HG02981 (cell line): ENCODE measurements at regions not wholly inside any gene's neighbourhood (a gene's known extent, or its start where the extent isn't known, plus 50 kb on each side); places are given as distances from the start of the nearest gene placed in this dataset.
"Not testable (repeated sequence)": the region's sequence is repeated elsewhere in the genome, so short reads cannot be mapped to it uniquely, and the experiment has no call there.

Source experiments
- ATAC-seq: cut with Tn5 transposase; IDR thresholded peaks from one replicate; pipeline ENCODE4 v1.9.1; 2021; ENCODE audit warnings: mild to moderate bottlenecking, moderate library complexity; ENCODE audit not compliant: unreplicated experiment

- no peak for ATAC-seq
Measured at GRCh38 chr6:77326029-77326428, 137.3 kb downstream of the HTR1B start.

GRCh38 chr6:77324866-77325265 lies 138.4 kb downstream of the HTR1B start:
- no peak for ATAC-seq

- no peak for ATAC-seq
Measured at GRCh38 chr6:77322604-77323003, 140.7 kb downstream of the HTR1B start.

- ATAC-seq, result no peak
Measured at GRCh38 chr6:77318256-77318655, 145.0 kb downstream of the HTR1B start.

- ATAC-seq, result no peak
Measured at GRCh38 chr6:77313595-77313994, 149.7 kb downstream of the HTR1B start.

GRCh38 chr6:77299931-77300330 lies 163.4 kb downstream of the HTR1B start:
- no peak for ATAC-seq

GRCh38 chr6:77298283-77298682 lies 165.0 kb downstream of the HTR1B start:
- ATAC-seq, result no peak

GRCh38 chr6:77292564-77293546 lies 170.4 kb downstream of the HTR1B start:
- no peak for ATAC-seq

- ATAC-seq, result no peak
Measured at GRCh38 chr6:77290798-77291197, 172.5 kb downstream of the HTR1B start.

- no peak for ATAC-seq
Measured at GRCh38 chr6:77286541-77286940, 176.8 kb downstream of the HTR1B start.

GRCh38 chr6:77273929-77274328 lies 189.4 kb downstream of the HTR1B start:
- ATAC-seq, result no peak

- ATAC-seq, result no peak
Measured at GRCh38 chr6:77264970-77265369, 198.3 kb downstream of the HTR1B start.

- ATAC-seq, result no peak
Measured at GRCh38 chr6:77263003-77263402, 200.3 kb downstream of the HTR1B start.

GRCh38 chr6:77251801-77252200 lies 211.5 kb downstream of the HTR1B start:
- not testable (repeated sequence) for ATAC-seq

- ATAC-seq, result no peak
Measured at GRCh38 chr6:77249560-77249959, 213.7 kb downstream of the HTR1B start.

GRCh38 chr6:77245026-77245425 lies 218.3 kb downstream of the HTR1B start:
- no peak for ATAC-seq

GRCh38 chr6:77231438-77232305 lies 231.6 kb downstream of the HTR1B start:
- no peak for ATAC-seq

- no peak for ATAC-seq
Measured at GRCh38 chr6:77228279-77228678, 235.0 kb downstream of the HTR1B start.

GRCh38 chr6:77217896-77218295 lies 245.4 kb downstream of the HTR1B start:
- no peak for ATAC-seq

GRCh38 chr6:77205936-77206335 lies 257.4 kb downstream of the HTR1B start:
- ATAC-seq, result no peak

GRCh38 chr6:77204555-77204954 lies 258.7 kb downstream of the HTR1B start:
- ATAC-seq, result no peak

- no peak for ATAC-seq
Measured at GRCh38 chr6:77183447-77183846, 279.8 kb downstream of the HTR1B start.
